ENCODE measurements at regions not wholly inside any gene's neighbourhood (a gene's known extent, or its start where the extent isn't known, plus 50 kb on each side); places are given as distances from the start of the nearest gene placed in this dataset.

DNA sequence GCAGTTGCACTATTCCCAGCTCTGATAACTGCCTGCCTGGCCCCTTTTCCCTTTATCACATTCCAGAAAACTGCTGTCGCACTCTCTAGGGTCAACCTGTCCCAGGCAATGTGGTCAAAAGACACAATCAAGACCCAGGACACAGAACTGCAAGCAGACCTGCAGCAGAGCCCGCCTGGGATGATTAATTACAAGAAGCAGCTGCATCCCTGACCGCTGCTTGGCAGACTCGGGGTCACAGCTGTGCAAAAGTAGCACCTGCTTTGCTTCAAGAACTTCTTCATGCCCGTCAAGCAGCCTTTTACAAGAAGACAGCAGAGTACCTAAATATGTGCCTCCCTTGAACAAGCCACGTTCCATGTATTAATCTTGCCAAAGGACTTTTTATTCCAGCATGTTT, 120.0 kb upstream of the ST8SIA2 start:
- H3K4me2 ChIP-seq, result no peak overlapping the region
- H3K9me3 Mint-ChIP-seq, result no peaks in the 10 kb centered on the region
- peaks cover 9% of the 10 kb centered on the region for H3K4me1 Mint-ChIP-seq
- H3K36me3 ChIP-seq, result no peaks in the 10 kb centered on the region
- H3K27me3 ChIP-seq, result no peaks in the 10 kb centered on the region
- no peaks in the 10 kb centered on the region for H4K20me1 ChIP-seq (ENCODE audit: low read depth)
- H3K4me3 ChIP-seq, result no peak overlapping the region
- H3F3A ChIP-seq (ENCODE audit: low read depth), result no peaks in the 10 kb centered on the region
- no peak overlapping the region for H2AFZ ChIP-seq (replicated peaks)
- H3K9ac ChIP-seq, result no peak overlapping the region
- H3K9me3 ChIP-seq (ENCODE audit: low read depth), result no peaks in the 10 kb centered on the region
- no peak for DNase-seq (ENCODE audit: low spot score)
- H3K27ac ChIP-seq, result no peak overlapping the region
- peaks cover 6% of the 10 kb centered on the region for H3K4me1 ChIP-seq
- H3K36me3 Mint-ChIP-seq, result no peaks in the 10 kb centered on the region
- no peaks in the 10 kb centered on the region for H3K79me2 ChIP-seq (ENCODE audit: low read depth)
- H3K27ac Mint-ChIP-seq, result no peak overlapping the region
- TF ChIP-seq, protein P1, sequence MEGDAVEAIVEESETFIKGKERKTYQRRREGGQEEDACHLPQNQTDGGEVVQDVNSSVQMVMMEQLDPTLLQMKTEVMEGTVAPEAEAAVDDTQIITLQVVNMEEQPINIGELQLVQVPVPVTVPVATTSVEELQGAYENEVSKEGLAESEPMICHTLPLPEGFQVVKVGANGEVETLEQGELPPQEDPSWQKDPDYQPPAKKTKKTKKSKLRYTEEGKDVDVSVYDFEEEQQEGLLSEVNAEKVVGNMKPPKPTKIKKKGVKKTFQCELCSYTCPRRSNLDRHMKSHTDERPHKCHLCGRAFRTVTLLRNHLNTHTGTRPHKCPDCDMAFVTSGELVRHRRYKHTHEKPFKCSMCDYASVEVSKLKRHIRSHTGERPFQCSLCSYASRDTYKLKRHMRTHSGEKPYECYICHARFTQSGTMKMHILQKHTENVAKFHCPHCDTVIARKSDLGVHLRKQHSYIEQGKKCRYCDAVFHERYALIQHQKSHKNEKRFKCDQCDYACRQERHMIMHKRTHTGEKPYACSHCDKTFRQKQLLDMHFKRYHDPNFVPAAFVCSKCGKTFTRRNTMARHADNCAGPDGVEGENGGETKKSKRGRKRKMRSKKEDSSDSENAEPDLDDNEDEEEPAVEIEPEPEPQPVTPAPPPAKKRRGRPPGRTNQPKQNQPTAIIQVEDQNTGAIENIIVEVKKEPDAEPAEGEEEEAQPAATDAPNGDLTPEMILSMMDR (IDR thresholded peaks at IDR 0.05), result no peak
- no peak for TF ChIP-seq EZH2 (IDR thresholded peaks at IDR 0.05)
- no peak for TF ChIP-seq EZH2phosphoT487 (IDR thresholded peaks at IDR 0.05)
- H3K4me3 Mint-ChIP-seq, result no peak overlapping the region
- peaks cover 4% of the 10 kb centered on the region for H3K27me3 Mint-ChIP-seq (ENCODE audit: insufficient read depth, low read depth)

DNA sequence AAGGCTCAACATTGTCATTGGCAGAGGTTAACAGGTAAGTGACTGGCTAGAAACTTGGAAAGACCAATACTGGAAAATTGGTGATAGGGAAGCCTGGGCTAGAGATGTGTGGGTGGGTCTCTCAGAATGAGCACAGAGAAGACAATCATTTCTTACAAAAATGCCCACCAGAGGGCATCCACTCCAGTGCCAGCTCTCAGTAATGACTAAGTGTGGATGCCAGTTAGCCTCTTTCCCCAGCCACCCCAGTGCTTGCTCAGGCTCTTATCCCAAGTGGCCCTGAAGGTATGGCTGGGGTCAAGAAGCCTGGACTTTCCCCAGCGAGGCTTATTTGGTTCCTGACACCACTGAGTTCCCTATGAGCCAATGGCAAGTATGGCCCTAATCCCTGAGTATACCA, 115.9 kb upstream of the ST8SIA2 start:
- DNase-seq (ENCODE audit: low spot score), result peak; percentile 27
- H3K4me3 ChIP-seq, result no peak overlapping the region
- no peaks in the 10 kb centered on the region for H3K36me3 Mint-ChIP-seq

DNA sequence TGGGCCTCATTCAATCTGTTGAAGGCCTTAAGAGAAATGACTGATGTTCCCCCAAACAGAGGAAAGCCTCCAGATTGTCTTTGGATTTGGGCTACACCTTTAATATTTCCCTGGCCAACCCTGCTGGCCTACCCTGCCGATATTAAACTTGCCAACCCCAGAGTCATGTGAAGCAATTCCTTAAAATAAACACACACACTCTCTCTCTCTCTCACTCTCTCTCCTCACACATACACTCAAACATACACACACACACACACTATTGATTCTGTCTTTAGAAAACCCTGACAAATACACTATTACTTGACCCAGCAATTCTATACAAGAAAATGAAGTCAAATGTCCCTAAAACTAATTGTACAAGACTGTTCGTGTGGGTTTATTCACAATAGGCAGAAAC, 109.9 kb upstream of the ST8SIA2 start:
- no peak for TF ChIP-seq EZH2 (IDR thresholded peaks at IDR 0.05)
- no peak for TF ChIP-seq EZH2phosphoT487 (IDR thresholded peaks at IDR 0.05)
- TF ChIP-seq, protein P1 (IDR thresholded peaks at IDR 0.05), result no peak
- no peaks in the 10 kb centered on the region for H3K36me3 ChIP-seq
- no peak overlapping the region for H3K4me2 ChIP-seq
- no peaks in the 10 kb centered on the region for H3K36me3 Mint-ChIP-seq
- H3K4me1 Mint-ChIP-seq, result no peaks in the 10 kb centered on the region
- H2AFZ ChIP-seq (replicated peaks), result no peak overlapping the region
- no peaks in the 10 kb centered on the region for H3K9me3 Mint-ChIP-seq
- no peaks in the 10 kb centered on the region for H3K27me3 ChIP-seq
- H4K20me1 ChIP-seq (ENCODE audit: low read depth), result no peaks in the 10 kb centered on the region
- no peaks in the 10 kb centered on the region for H3F3A ChIP-seq (ENCODE audit: low read depth)
- no peak overlapping the region for H3K9ac ChIP-seq
- no peak overlapping the region for H3K4me3 ChIP-seq
- no peak overlapping the region for H3K27ac Mint-ChIP-seq
- H3K4me3 Mint-ChIP-seq, result no peak overlapping the region
- no peak for DNase-seq (ENCODE audit: low spot score)
- peaks cover 7% of the 10 kb centered on the region for H3K4me1 ChIP-seq
- no peak overlapping the region for H3K27ac ChIP-seq
- no peaks in the 10 kb centered on the region for H3K9me3 ChIP-seq (ENCODE audit: low read depth)
- peaks cover 7% of the 10 kb centered on the region for H3K27me3 Mint-ChIP-seq (ENCODE audit: insufficient read depth, low read depth)
- no peaks in the 10 kb centered on the region for H3K79me2 ChIP-seq (ENCODE audit: low read depth)

More for the DNA sequence above, 115.9 kb upstream of the ST8SIA2 start:
- TF ChIP-seq, protein P1 (IDR thresholded peaks at IDR 0.05), result peak; percentile 51
- no peak for TF ChIP-seq EZH2phosphoT487 (IDR thresholded peaks at IDR 0.05)
- Histone ChIP-seq H3K79me2 (ENCODE audit: low read depth) (no peaks in the 10 kb centered on the region), H4K20me1 (ENCODE audit: low read depth) (no peaks in the 10 kb centered on the region), H3K4me1 (no peaks in the 10 kb centered on the region), H3K9ac (no peak overlapping the region), H3F3A (ENCODE audit: low read depth) (no peaks in the 10 kb centered on the region), H3K27ac (no peak overlapping the region), H3K9me3 (ENCODE audit: low read depth) (no peaks in the 10 kb centered on the region), H3K27me3 (no peaks in the 10 kb centered on the region), H2AFZ (replicated peaks) (no peak overlapping the region), H3K36me3 (no peaks in the 10 kb centered on the region), H3K4me2 (no peak overlapping the region)
- Mint-ChIP-seq H3K27me3 (ENCODE audit: insufficient read depth, low read depth) (peaks cover 4% of the 10 kb centered on the region), H3K27ac (no peak overlapping the region), H3K4me1 (peaks cover under 1% of the 10 kb centered on the region), H3K4me3 (no peak overlapping the region), H3K9me3 (no peaks in the 10 kb centered on the region)
